ENCODE measurements at regions not wholly inside any gene's neighbourhood (a gene's known extent, or its start where the extent isn't known, plus 50 kb on each side); places are given as distances from the start of the nearest gene placed in this dataset.

GRCh38 chr14:22472935-22473854 is 115.8 kb downstream of the DAD1 start (continued):
- TF ChIP-seq, protein P1, sequence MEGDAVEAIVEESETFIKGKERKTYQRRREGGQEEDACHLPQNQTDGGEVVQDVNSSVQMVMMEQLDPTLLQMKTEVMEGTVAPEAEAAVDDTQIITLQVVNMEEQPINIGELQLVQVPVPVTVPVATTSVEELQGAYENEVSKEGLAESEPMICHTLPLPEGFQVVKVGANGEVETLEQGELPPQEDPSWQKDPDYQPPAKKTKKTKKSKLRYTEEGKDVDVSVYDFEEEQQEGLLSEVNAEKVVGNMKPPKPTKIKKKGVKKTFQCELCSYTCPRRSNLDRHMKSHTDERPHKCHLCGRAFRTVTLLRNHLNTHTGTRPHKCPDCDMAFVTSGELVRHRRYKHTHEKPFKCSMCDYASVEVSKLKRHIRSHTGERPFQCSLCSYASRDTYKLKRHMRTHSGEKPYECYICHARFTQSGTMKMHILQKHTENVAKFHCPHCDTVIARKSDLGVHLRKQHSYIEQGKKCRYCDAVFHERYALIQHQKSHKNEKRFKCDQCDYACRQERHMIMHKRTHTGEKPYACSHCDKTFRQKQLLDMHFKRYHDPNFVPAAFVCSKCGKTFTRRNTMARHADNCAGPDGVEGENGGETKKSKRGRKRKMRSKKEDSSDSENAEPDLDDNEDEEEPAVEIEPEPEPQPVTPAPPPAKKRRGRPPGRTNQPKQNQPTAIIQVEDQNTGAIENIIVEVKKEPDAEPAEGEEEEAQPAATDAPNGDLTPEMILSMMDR (IDR thresholded peaks at IDR 0.05 in 2 of 3, conservative IDR thresholded peaks at IDR 0.05 in 1 of 3; ENCODE audit: control insufficient read depth in 2 of 3, extremely low read depth in 1 of 3, insufficient read depth in 1 of 3, low read depth in 3 of 3, low read length in 3 of 3), result peak; percentile 59 to 72 (median 72)
- TF ChIP-seq SMAD5 (IDR thresholded peaks at IDR 0.05; ENCODE audit: low read depth) (no peak), MEF2A (IDR thresholded peaks at IDR 0.05; ENCODE audit: insufficient read depth, low read depth, low read length) (peak; percentile 82), ZNF217 (IDR thresholded peaks at IDR 0.05) (no peak), FOXM1 (IDR thresholded peaks at IDR 0.05; ENCODE audit: low read depth, low read length) (peak; percentile 74; the same call in 1 of the 2 replicates), POLR2A (IDR thresholded peaks at IDR 0.05; ENCODE audit: low read depth, low read length) (no peak), NBN (IDR thresholded peaks at IDR 0.05) (no peak), HDAC2 (IDR thresholded peaks at IDR 0.05) (no peak), RUNX3 (IDR thresholded peaks at IDR 0.05; ENCODE audit: low read length) (peak; percentile 67), SMC3 (IDR thresholded peaks at IDR 0.05; ENCODE audit: borderline replicate concordance, low read length) (peak; percentile 92), E4F1 (IDR thresholded peaks at IDR 0.05; ENCODE audit: borderline replicate concordance, partially characterized antibody) (no peak), SPI1 (IDR thresholded peaks at IDR 0.05; ENCODE audit: borderline replicate concordance, insufficient read depth, low read depth, low read length) (no peak), PAX5 (IDR thresholded peaks at IDR 0.05; ENCODE audit: borderline replicate concordance, low read depth, low read length) (no peak), ESRRA (IDR thresholded peaks at IDR 0.05; ENCODE audit: low read length) (no peak), HDAC6 (IDR thresholded peaks at IDR 0.05; ENCODE audit: unreplicated experiment) (no peak), BMI1 (IDR thresholded peaks at IDR 0.05; ENCODE audit: borderline replicate concordance) (no peak), IKZF1 (conservative IDR thresholded peaks at IDR 0.05) (peak; percentile 65), EGR1 (IDR thresholded peaks at IDR 0.05; ENCODE audit: borderline replicate concordance in 1 of 2, low read depth in 2 of 2, low read length in 2 of 2) (peak in 1 of 2 experiments; percentile 60; a peak in 1 of 3 replicates), BRCA1 (IDR thresholded peaks at IDR 0.05; ENCODE audit: low read depth, low read length) (no peak), SREBF1 (IDR thresholded peaks at IDR 0.05; ENCODE audit: low read length) (no peak), RELB (IDR thresholded peaks at IDR 0.05; ENCODE audit: low read depth) (peak; percentile 71; the same call in 1 of the 2 replicates)
- TF ChIP-seq, protein P2, sequence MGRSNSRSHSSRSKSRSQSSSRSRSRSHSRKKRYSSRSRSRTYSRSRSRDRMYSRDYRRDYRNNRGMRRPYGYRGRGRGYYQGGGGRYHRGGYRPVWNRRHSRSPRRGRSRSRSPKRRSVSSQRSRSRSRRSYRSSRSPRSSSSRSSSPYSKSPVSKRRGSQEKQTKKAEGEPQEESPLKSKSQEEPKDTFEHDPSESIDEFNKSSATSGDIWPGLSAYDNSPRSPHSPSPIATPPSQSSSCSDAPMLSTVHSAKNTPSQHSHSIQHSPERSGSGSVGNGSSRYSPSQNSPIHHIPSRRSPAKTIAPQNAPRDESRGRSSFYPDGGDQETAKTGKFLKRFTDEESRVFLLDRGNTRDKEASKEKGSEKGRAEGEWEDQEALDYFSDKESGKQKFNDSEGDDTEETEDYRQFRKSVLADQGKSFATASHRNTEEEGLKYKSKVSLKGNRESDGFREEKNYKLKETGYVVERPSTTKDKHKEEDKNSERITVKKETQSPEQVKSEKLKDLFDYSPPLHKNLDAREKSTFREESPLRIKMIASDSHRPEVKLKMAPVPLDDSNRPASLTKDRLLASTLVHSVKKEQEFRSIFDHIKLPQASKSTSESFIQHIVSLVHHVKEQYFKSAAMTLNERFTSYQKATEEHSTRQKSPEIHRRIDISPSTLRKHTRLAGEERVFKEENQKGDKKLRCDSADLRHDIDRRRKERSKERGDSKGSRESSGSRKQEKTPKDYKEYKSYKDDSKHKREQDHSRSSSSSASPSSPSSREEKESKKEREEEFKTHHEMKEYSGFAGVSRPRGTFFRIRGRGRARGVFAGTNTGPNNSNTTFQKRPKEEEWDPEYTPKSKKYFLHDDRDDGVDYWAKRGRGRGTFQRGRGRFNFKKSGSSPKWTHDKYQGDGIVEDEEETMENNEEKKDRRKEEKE (IDR thresholded peaks at IDR 0.05), result no peak
